ENCODE measurements at regions not wholly inside any gene's neighbourhood (a gene's known extent, or its start where the extent isn't known, plus 50 kb on each side); places are given as distances from the start of the nearest gene placed in this dataset.

DNA sequence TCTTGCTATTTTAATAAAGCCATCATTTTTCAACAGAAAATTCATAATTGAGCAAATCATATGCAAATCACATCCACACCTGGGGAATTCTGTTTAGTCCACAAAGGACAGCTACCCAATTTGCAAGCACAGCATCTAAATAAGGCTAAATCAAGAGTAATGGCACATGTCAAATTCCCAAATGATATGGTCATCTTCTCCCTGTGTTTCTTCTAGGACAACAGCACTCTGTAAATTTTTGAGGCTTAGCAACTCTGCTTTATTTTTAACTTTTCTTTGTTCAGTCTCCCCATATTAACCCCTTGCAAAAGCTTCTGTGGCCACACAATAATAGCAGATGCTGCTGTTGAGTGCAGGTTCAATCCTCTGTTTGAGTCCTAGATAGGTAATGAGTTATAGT lies 155.6 kb upstream of the DAAM1 start (continued):
- TF ChIP-seq ZBTB11 (CRISPR knock-in tag; IDR thresholded peaks at IDR 0.05) (no peak), EZH2 (IDR thresholded peaks at IDR 0.05; ENCODE audit: borderline replicate concordance, control insufficient read depth, low read depth, low read length) (no peak), KAT2A (conservative IDR thresholded peaks at IDR 0.05; ENCODE audit: control insufficient read depth, low read depth, low read length) (no peak), HDAC2 (IDR thresholded peaks at IDR 0.05) (no peak), CREB1 (IDR thresholded peaks at IDR 0.05; ENCODE audit: low read depth) (no peak), POLR2A (IDR thresholded peaks at IDR 0.05; ENCODE audit: low read depth, low read length) (no peak), SIN3A (IDR thresholded peaks at IDR 0.05; ENCODE audit: low read depth, low read length) (no peak)

DNA sequence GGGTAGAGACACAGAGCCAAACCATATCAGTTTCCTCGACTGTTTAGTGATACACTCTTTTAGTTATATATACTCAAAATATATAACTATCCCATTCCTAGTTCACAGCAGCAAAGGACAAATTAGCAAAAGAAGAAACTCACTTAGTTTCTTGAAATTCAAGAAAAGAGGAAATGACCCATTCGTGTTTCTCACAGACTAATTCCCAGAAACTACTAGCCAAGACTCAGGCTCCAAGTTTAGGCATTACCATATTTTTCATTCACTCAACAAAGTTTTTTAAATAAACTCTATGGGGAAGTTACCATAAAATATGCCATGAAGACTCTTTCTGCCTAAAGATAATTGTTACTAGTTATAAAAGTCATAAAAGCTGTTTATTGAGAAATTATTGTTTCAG lies 152.3 kb upstream of the DAAM1 start:
- POLR2A ChIA-PET: no interaction called here
- in situ Hi-C loops (cut with MboI): no loop called here

More for the DNA sequence above, 152.3 kb upstream of the DAAM1 start:
- ATAC-seq (peak; percentile 43), DNase-seq (ENCODE audit: low read depth, low spot score) (no peak), FAIRE-seq (no peak)
- Histone ChIP-seq H3K27me3 (replicated peaks in 1 of 2; ENCODE audit: control insufficient read depth in 2 of 2, insufficient read depth in 2 of 2, low read length in 1 of 2) (no peaks in the 10 kb centered on the region), H3K36me3 (ENCODE audit: control insufficient read depth in 2 of 2, insufficient read depth in 2 of 2, low read length in 1 of 2) (no peaks in the 10 kb centered on the region), H3K4me1 (ENCODE audit: control insufficient read depth, insufficient read depth, low read length) (no peaks in the 10 kb centered on the region), H3K79me2 (ENCODE audit: control insufficient read depth, insufficient read depth, low read length) (no peaks in the 10 kb centered on the region), H2AFZ (ENCODE audit: control insufficient read depth, low read depth, low read length) (no peak overlapping the region), H3K9ac (ENCODE audit: control insufficient read depth, insufficient read depth, low read length) (no peak overlapping the region), H3K4me3 (no peak overlapping the region), H3K4me2 (ENCODE audit: control insufficient read depth, insufficient read depth) (no peak overlapping the region), H3K27ac (ENCODE audit: control insufficient read depth, insufficient read depth) (no peak overlapping the region), H4K20me1 (ENCODE audit: control insufficient read depth, insufficient read depth) (no peaks in the 10 kb centered on the region), H3K9me3 (replicated peaks; ENCODE audit: control insufficient read depth, insufficient read depth, low read length) (no peaks in the 10 kb centered on the region)
- WGBS (ENCODE audit: insufficient coverage, insufficient replicate concordance, low lambda C conversion rate, missing lambda C conversion rate): 0% methylated on average over 2 of the region's 2 CpGs
- BruUV-seq (replicated peaks): no TSS peak
- no peak for TF ChIP-seq SUZ12 (IDR thresholded peaks at IDR 0.05; ENCODE audit: unreplicated experiment)
- peak; percentile 81; the same call in 1 of the 2 replicates for TF ChIP-seq SPI1 (IDR thresholded peaks at IDR 0.05; ENCODE audit: borderline replicate concordance, insufficient read depth, low read depth, low read length)
- no peak for TF ChIP-seq CREM (IDR thresholded peaks at IDR 0.05; ENCODE audit: low read depth)
- TF ChIP-seq SMARCA5 (IDR thresholded peaks at IDR 0.05): no peak
- TF ChIP-seq ZNF622 (IDR thresholded peaks at IDR 0.05): no peak
- TF ChIP-seq NRF1 (conservative IDR thresholded peaks at IDR 0.05; ENCODE audit: low read depth, low read length): no peak
- TF ChIP-seq ZSCAN29 (IDR thresholded peaks at IDR 0.05): no peak
- TF ChIP-seq SUPT20H (IDR thresholded peaks at IDR 0.05; ENCODE audit: borderline replicate concordance, control insufficient read depth, low read depth, low read length): no peak
- 0 out of 2 replicates have a peak, but pooled peaks have one; percentile 12 for TF ChIP-seq MTA2 (IDR thresholded peaks at IDR 0.05; ENCODE audit: low read depth)
- ChIA-PET SMC1A (ENCODE audit: uncharacterized antibody, unreplicated experiment) (interaction anchor here (0.7 to 1.4 kb wide), 4 partner anchors 9 to 88 kb away, joined by 3 to 4 read pairs (median 3); no protein-coding TSS in a partner anchor), RAD21 (ENCODE audit: unreplicated experiment) (no interaction called here), CTCF (interaction anchor here (0.6 to 1.6 kb wide), 3 partner anchors 19 to 87 kb away, joined by 4 to 6 read pairs (median 4); no protein-coding TSS in a partner anchor)
- intact Hi-C loops (cut with micrococcal nuclease; ENCODE audit: unreplicated experiment): no loop called here

Data from GM12878 (cell line).